ENCODE measurements at regions not wholly inside any gene's neighbourhood (a gene's known extent, or its start where the extent isn't known, plus 50 kb on each side); places are given as distances from the start of the nearest gene placed in this dataset.

DNA sequence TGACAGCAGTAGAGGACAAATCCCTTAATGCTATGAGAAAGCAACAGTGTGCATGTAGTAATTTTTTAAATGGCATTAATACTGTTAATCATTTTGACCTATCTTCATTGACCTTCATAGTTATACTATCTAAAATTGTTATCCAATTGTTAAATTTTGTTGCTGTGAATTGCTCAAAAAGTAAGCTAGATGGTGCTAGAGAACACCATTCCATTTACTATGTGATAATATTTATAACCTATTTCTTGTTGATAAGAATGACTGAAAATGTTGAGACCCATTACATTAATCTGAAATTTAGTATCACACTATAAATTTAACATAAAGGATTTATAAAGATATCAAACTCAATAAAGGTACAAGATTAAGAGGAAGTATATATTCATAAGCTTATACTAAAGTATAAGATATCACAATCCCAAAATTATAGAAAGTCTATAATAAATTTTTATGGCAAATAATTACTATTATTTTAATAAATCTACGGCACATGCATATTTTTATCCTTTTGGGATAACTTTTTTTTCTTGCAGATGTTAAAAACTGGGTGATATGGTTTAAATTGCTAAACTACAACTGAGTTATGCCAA, 1573.3 kb downstream of the PCDH9 start:
- no peak for DNase-seq

GRCh38 chr13:65653613-65654012, 1576.5 kb downstream of the PCDH9 start:
- DNase-seq, result no peak

- DNase-seq, result no peak
These were observed 1579.8 kb downstream of the PCDH9 start for GRCh38 chr13:65650321-65650720.

DNA sequence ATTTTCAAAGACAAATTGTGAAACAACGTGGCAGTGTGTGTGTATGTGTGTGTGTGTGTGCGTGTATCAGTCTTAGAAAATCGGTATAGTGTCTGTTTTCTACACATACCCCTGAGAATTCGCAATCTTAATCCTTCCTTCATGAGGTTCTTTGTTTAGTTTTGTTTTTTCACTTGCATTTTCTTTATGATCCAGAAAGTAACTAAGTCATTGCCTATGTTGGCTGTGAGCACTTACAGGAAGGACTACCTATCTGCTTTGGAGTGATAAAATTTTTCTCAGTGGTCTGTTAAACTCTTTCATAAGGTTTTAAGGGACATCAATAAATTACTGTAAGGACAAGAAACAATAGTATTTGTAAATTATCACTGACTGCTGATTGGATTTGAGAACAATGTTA, 1587.1 kb downstream of the PCDH9 start:
- DNase-seq, result no peak

GRCh38 chr13:65642301-65642700, 1587.8 kb downstream of the PCDH9 start:
- no peak for DNase-seq

- no peak for DNase-seq
These were observed 1591.5 kb downstream of the PCDH9 start for GRCh38 chr13:65638572-65639168.

DNA sequence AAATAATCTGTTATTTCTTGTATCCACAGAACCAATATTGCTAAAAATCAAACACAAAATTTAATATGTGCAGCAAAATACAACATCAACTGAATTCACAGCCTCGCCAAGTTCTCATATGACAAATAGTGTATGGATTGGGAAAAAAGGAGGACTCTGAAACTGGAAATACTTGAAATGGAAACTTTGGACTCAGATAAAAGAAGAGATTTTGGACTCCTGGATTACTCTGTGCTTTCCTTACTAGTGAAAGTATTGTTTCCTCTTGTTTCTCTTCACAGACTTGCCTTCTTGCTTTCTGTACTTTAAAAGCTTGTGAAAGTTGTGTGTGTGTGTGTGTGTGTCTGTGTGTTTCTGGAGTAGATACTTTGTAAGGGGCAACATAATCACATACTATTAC, 1596.3 kb downstream of the PCDH9 start:
- DNase-seq, result no peak

GRCh38 chr13:65631078-65631477, 1599.1 kb downstream of the PCDH9 start:
- DNase-seq, result no peak

GRCh38 chr13:65629926-65630325, 1600.2 kb downstream of the PCDH9 start:
- DNase-seq, result no peak

- no peak for DNase-seq
These were observed 1607.0 kb downstream of the PCDH9 start for GRCh38 chr13:65623148-65623547.

- no peak for DNase-seq
These were observed 1614.6 kb downstream of the PCDH9 start for GRCh38 chr13:65615506-65615905.

- DNase-seq, result no peak
These were observed 1617.1 kb downstream of the PCDH9 start for GRCh38 chr13:65613004-65613403.

GRCh38 chr13:65609350-65609749, 1620.8 kb downstream of the PCDH9 start:
- DNase-seq, result no peak

GRCh38 chr13:65606622-65607021, 1623.5 kb downstream of the PCDH9 start:
- no peak for DNase-seq

DNA sequence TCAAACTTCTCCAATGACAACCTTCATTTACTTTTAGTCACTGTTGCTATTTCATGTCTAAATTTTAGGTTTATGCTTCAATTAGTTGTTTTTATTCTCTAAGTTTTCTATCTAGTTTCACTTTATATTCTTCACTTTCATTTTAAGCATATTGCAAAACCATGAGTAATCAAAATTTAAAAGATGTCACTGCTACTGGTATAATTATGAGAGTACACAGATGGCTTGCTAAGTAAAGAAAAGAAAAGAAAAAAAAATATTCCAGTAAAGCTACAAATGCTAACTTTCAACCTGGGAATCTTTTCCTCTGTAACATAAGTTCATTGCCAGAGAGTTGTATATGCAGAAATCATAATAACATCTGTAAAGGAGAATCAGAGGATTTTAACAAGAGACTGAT, 1624.7 kb downstream of the PCDH9 start:
- DNase-seq, result no peak

- DNase-seq, result no peak
These were observed 1627.0 kb downstream of the PCDH9 start for GRCh38 chr13:65603160-65603559.

DNA sequence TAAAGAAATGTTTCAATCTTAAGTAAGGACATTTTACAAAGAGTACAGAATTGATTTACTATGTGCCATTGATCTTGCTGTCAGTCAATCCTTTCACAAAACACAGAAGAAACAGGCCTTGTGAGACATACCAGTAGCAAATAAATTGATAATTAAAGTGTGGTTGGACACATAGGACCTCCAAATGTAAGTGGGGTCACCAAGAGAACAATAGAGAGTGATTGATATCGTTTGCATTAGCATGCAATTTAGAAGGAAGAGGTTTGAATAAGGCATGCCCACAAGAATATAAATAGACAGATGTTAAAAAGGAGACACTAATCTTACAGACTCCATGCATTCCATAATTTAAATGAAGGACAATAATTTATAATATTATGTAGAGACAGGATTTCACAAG, 1628.3 kb downstream of the PCDH9 start:
- no peak for DNase-seq

DNA sequence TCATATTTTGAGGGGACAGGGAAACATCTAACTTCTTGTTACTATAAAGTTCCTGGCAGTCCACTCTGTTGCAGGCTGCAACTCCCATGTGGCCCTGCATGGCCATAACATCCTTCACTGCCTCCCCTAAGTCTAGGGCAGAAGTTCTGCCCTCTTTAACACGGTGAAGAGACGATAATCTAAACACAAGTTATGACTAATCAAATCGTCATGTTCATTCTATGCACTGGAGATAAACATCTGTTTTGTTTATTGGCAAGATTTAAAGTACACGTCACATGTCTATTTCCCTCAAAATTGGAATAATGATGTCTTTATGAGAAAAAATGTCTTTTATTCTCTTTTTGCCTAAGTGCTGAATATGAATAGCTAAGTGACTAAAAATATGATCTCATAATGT, 1629.4 kb downstream of the PCDH9 start:
- DNase-seq, result no peak

DNA sequence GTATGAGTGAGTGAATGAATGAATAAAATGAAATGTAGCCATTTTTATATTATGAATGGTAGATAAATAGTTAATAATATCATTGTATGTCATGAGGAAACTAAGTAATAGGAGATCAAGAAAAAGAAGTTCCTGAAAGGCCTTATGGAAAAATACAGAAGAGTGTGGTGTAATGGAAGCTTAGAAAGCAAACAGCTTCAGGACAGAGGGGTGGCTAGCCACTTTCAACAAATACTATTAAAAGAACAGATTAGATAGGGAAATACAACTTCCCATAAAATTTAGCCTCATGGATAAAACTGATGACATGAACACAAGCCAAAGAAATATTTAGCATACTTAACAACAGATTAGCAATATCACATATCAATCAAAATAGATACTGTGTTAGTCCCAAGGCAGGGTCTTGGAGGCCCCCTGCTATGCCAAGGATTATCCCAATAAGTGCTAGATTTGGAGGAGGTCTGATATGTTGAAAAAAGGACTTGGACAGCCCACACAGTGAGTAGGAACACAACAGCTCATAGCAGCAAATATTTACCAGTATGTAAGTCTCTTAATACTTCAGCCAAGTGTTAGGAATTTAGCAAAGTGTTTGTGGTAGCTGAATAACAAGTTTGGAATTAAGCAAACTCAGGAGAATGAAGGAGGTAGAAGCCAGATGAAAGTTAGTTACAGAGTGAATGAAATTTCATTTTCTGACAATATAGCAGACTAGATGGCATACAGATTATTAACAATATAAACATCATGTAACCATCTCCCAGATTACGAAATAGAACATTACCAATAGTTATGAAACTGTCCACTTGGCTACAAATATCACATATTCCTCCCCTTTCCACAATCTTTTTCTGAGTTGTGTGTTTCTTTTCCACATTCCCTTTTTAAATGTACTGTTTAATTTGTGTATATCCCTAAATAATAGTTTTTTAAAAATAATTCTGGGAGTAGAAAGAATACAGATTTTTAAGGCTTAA, 1632.0 kb downstream of the PCDH9 start:
- DNase-seq, result no peak

GRCh38 chr13:65595916-65596315, 1634.2 kb downstream of the PCDH9 start:
- no peak for DNase-seq

- no peak for DNase-seq
These were observed 1635.8 kb downstream of the PCDH9 start for GRCh38 chr13:65594298-65594781.

DNA sequence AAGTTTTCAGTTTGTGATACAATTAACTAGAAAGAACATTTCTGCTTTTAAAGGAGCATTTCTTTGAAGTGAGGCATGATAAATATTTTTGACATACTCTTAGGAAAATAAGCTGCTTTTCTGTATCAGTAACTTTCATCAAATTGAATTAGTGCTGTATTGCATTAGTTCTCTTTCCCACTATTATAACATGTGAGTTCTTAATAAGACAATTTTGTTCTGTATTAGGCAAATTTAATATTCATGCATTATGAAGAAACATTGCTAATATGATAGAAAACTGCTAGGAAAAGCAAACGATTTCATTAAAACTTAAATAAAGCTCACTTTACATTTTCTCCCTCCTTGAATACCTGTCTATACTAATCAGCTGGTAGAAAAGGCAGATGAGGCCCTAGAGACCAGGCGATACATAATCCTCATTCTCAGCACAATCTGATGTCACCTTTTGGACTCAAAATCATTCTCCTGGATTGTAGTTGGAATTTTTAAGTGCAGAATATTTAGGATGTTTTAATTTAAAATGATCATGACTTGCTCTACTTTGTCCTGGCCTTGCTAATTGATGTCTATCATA, 1636.8 kb downstream of the PCDH9 start:
- no peak for DNase-seq

- DNase-seq, result no peak
These were observed 1637.4 kb downstream of the PCDH9 start for GRCh38 chr13:65592731-65593130.
